Loucy (cell line): ENCODE measurements at regions not wholly inside any gene's neighbourhood (a gene's known extent, or its start where the extent isn't known, plus 50 kb on each side); places are given as distances from the start of the nearest gene placed in this dataset.
"Not testable (repeated sequence)": the region's sequence is repeated elsewhere in the genome, so short reads cannot be mapped to it uniquely, and the experiment has no call there.

Experiments used
- H2AFZ ChIP-seq: fragments of 200-600 bp; sonication (generic); 2 replicates; pipeline ENCODE4 v1.6.0; 2016; ENCODE audit warnings: antibody characterized with exemption, mild to moderate bottlenecking, low read length, moderate library complexity
- H3F3A ChIP-seq: fragments of 200-600 bp; 2 replicates; pipeline ENCODE4 v1.6.0; 2016; ENCODE audit warnings: antibody characterized with exemption, low read depth, mild to moderate bottlenecking
- H3K27me3 ChIP-seq: fragments of 200-600 bp; sonication (generic); 2 replicates; pipeline ENCODE4 v1.6.1; 2014; ENCODE audit warnings: low read length, mild to moderate bottlenecking; ENCODE audit not compliant: insufficient read depth, poor library complexity, severe bottlenecking
- H3K36me3 ChIP-seq: fragments of 200-600 bp; sonication (generic); 2 replicates; pipeline ENCODE4 v1.6.1; 2016; ENCODE audit warnings: low read length; ENCODE audit not compliant: insufficient read depth
- H3K4me1 ChIP-seq: fragments of 200-600 bp; sonication (generic); 2 replicates; pipeline ENCODE4 v1.5.1; 2014; ENCODE audit warnings: low read length, mild to moderate bottlenecking; ENCODE audit not compliant: insufficient read depth, poor library complexity, severe bottlenecking
- H3K4me2 ChIP-seq: fragments of 200-600 bp; sonication (generic); 2 replicates; pipeline ENCODE4 v1.6.0; 2014; ENCODE audit warnings: antibody characterized with exemption, low read length, low read depth, mild to moderate bottlenecking; ENCODE audit not compliant: poor library complexity, severe bottlenecking
- H3K4me3 ChIP-seq: fragments of 200-600 bp; sonication (generic); 2 replicates; pipeline ENCODE4 v1.5.1; 2014; ENCODE audit warnings: low read length, mild to moderate bottlenecking, mixed read lengths; ENCODE audit not compliant: poor library complexity, severe bottlenecking
- H3K79me2 ChIP-seq: fragments of 200-600 bp; sonication (generic); 2 replicates; pipeline ENCODE4 v1.6.1; 2014; ENCODE audit warnings: low read length; ENCODE audit not compliant: insufficient read depth
- H3K9ac ChIP-seq: fragments of 200-600 bp; sonication (generic); 2 replicates; pipeline ENCODE4 v1.6.0; 2014; ENCODE audit warnings: mild to moderate bottlenecking, low read depth, low read length, moderate library complexity; ENCODE audit not compliant: poor library complexity, severe bottlenecking
- H3K9me2 ChIP-seq: fragments of 200-600 bp; sonication (generic); replicated peaks from 2 replicates; pipeline ENCODE4 v1.6.1; 2016; ENCODE audit warnings: low read depth, low read length, mixed read lengths
- H3K9me3 ChIP-seq: fragments of 200-600 bp; sonication (generic); 2 replicates; pipeline ENCODE4 v1.6.1; 2014; ENCODE audit warnings: mild to moderate bottlenecking, antibody characterized with exemption, low read length, low read depth; ENCODE audit not compliant: insufficient read depth
- H4K20me1 ChIP-seq: fragments of 200-600 bp; sonication (generic); 2 replicates; pipeline ENCODE4 v1.6.0; 2014; ENCODE audit warnings: antibody characterized with exemption, low read length, mild to moderate bottlenecking; ENCODE audit not compliant: insufficient read depth, poor library complexity, severe bottlenecking
- CTCF ChIP-seq: fragments of 200-600 bp; sonication (generic); conservative IDR thresholded peaks from 2 replicates; pipeline ENCODE4 v1.5.1; 2014; ENCODE audit warnings: mild to moderate bottlenecking, antibody characterized with exemption, low read length
- EZH2phosphoT487 ChIP-seq: fragments of 200-600 bp; IDR thresholded peaks from 2 replicates; pipeline ENCODE4 v1.6.1; 2018; ENCODE audit warnings: antibody characterized with exemption, mild to moderate bottlenecking, moderate library complexity, borderline replicate concordance

GRCh38 chr6:9697263-9697931 lies 717.5 kb downstream of the TFAP2A start:
- no peak overlapping the region for H3K4me2 ChIP-seq
- no peaks in the 10 kb centered on the region for H3K4me1 ChIP-seq
- H3K36me3 ChIP-seq = no peaks in the 10 kb centered on the region
- no peak overlapping the region for H3K9ac ChIP-seq
- no peak overlapping the region for H2AFZ ChIP-seq
- no peaks in the 10 kb centered on the region for H3K9me3 ChIP-seq
- no peaks in the 10 kb centered on the region for H3F3A ChIP-seq
- no peaks in the 10 kb centered on the region for H3K27me3 ChIP-seq
- no peaks in the 10 kb centered on the region for H4K20me1 ChIP-seq
- no peak overlapping the region for H3K4me3 ChIP-seq
- H3K9me2 ChIP-seq = no peaks in the 10 kb centered on the region
- H3K79me2 ChIP-seq = no peaks in the 10 kb centered on the region
- TF ChIP-seq EZH2phosphoT487 (no peak), CTCF (no peak)

- Histone ChIP-seq H3K27me3 (no peaks in the 10 kb centered on the region), H3K4me1 (no peaks in the 10 kb centered on the region), H3K4me3 (no peak overlapping the region), H2AFZ (no peak overlapping the region), H3K9me2 (no peaks in the 10 kb centered on the region), H3K4me2 (no peak overlapping the region), H3K36me3 (no peaks in the 10 kb centered on the region), H3K9ac (no peak overlapping the region), H4K20me1 (no peaks in the 10 kb centered on the region), H3K9me3 (no peaks in the 10 kb centered on the region), H3F3A (no peaks in the 10 kb centered on the region), H3K79me2 (no peaks in the 10 kb centered on the region)
- TF ChIP-seq EZH2phosphoT487 (no peak), CTCF (no peak)
Measured at GRCh38 chr6:9690388-9690787, 724.5 kb downstream of the TFAP2A start.

GRCh38 chr6:9680727-9681126 lies 734.1 kb downstream of the TFAP2A start:
- H3K79me2 ChIP-seq, H3K9me2 ChIP-seq, H2AFZ ChIP-seq, H3K4me1 ChIP-seq, H3K9me3 ChIP-seq, H4K20me1 ChIP-seq, H3K4me2 ChIP-seq, H3K9ac ChIP-seq, H3K36me3 ChIP-seq, H3F3A ChIP-seq, H3K4me3 ChIP-seq, H3K27me3 ChIP-seq: not testable (repeated sequence)

- H3K4me3 ChIP-seq = no peak overlapping the region
- H3K9me3 ChIP-seq = no peaks in the 10 kb centered on the region
- H3K9ac ChIP-seq = no peak overlapping the region
- no peaks in the 10 kb centered on the region for H3K27me3 ChIP-seq
- no peak for TF ChIP-seq CTCF
- TF ChIP-seq EZH2phosphoT487 = no peak
- H3K4me2 ChIP-seq = no peak overlapping the region
- H3K36me3 ChIP-seq = no peaks in the 10 kb centered on the region
- H2AFZ ChIP-seq = no peak overlapping the region
- H3F3A ChIP-seq = no peaks in the 10 kb centered on the region
- no peaks in the 10 kb centered on the region for H3K4me1 ChIP-seq
- no peaks in the 10 kb centered on the region for H3K79me2 ChIP-seq
- H4K20me1 ChIP-seq = peaks cover 2% of the 10 kb centered on the region
- H3K9me2 ChIP-seq = no peaks in the 10 kb centered on the region
Measured at GRCh38 chr6:9675122-9675521, 739.8 kb downstream of the TFAP2A start.
